Activated naive CD4-positive, alpha-beta T cell treated with anti-CD3 and anti-CD28 coated beads, Interleukin-2, amount 50 U/mL, for 16 hours (primary cell): ENCODE measurements at regions not wholly inside any gene's neighbourhood (a gene's known extent, or its start where the extent isn't known, plus 50 kb on each side); places are given as distances from the start of the nearest gene placed in this dataset.
A peak's percentile ranks its signal among the peaks of the same experiment; 100 is the strongest.

Experiments used
- DNase-seq: peaks from one replicate; pipeline ENCODE4 v3.0.0-alpha.2; 2020

- no peak for DNase-seq
Measured at GRCh38 chr16:74169687-74170376, 126.8 kb upstream of the PSMD7 start.

- no peak for DNase-seq
Measured at GRCh38 chr16:74169066-74169465, 127.5 kb upstream of the PSMD7 start.

- DNase-seq, result no peak
Measured at GRCh38 chr16:74168445-74168844, 128.2 kb upstream of the PSMD7 start.

- DNase-seq, result no peak
Measured at GRCh38 chr16:74166456-74166855, 130.2 kb upstream of the PSMD7 start.

- DNase-seq, result no peak
Measured at GRCh38 chr16:74165566-74166080, 131.0 kb upstream of the PSMD7 start.

- DNase-seq, result no peak
Measured at GRCh38 chr16:74160759-74161158, 135.9 kb upstream of the PSMD7 start.

GRCh38 chr16:74153773-74154172, 142.8 kb upstream of the PSMD7 start:
- DNase-seq, result no peak

- DNase-seq, result no peak
Measured at GRCh38 chr16:74146643-74147042, 150.0 kb upstream of the PSMD7 start.

- no peak for DNase-seq
Measured at GRCh38 chr16:74143171-74143570, 153.4 kb upstream of the PSMD7 start.

GRCh38 chr16:74141015-74141414, 155.6 kb upstream of the PSMD7 start:
- DNase-seq, result no peak

- DNase-seq, result no peak
Measured at GRCh38 chr16:74140557-74140956, 156.1 kb upstream of the PSMD7 start.

- no peak for DNase-seq
Measured at GRCh38 chr16:74123826-74124225, 172.8 kb upstream of the PSMD7 start.

- DNase-seq, result no peak
Measured at GRCh38 chr16:74123195-74123594, 173.4 kb upstream of the PSMD7 start.

GRCh38 chr16:74117798-74118197, 178.8 kb upstream of the PSMD7 start:
- no peak for DNase-seq

GRCh38 chr16:74113545-74113944, 183.1 kb upstream of the PSMD7 start:
- DNase-seq, result no peak

GRCh38 chr16:74111456-74111982, 185.1 kb upstream of the PSMD7 start:
- DNase-seq, result no peak

GRCh38 chr16:74107795-74108610, 188.6 kb upstream of the PSMD7 start:
- DNase-seq, result peak; percentile 19

GRCh38 chr16:74104022-74104421, 192.6 kb upstream of the PSMD7 start:
- DNase-seq, result no peak

GRCh38 chr16:74101379-74102137, 195.1 kb upstream of the PSMD7 start:
- no peak for DNase-seq

GRCh38 chr16:74100395-74101326, 196.0 kb upstream of the PSMD7 start:
- DNase-seq, result no peak

- no peak for DNase-seq
Measured at GRCh38 chr16:74099530-74099929, 197.1 kb upstream of the PSMD7 start.

GRCh38 chr16:74094962-74095361, 201.7 kb upstream of the PSMD7 start:
- no peak for DNase-seq
